NCI-H1417 treated with DMSO at 0.1 percent for 48 hours (cell line): ENCODE measurements at regions not wholly inside any gene's neighbourhood (a gene's known extent, or its start where the extent isn't known, plus 50 kb on each side); places are given as distances from the start of the nearest gene placed in this dataset.

Source experiments
- DNase-seq: peaks from one replicate; lab custom pipeline; 2025; lab: John Stamatoyannopoulos, UW

- no peak for DNase-seq
These were observed 198.3 kb upstream of the MID1 start for GRCh38 chrX:10818651-10819050.

DNA sequence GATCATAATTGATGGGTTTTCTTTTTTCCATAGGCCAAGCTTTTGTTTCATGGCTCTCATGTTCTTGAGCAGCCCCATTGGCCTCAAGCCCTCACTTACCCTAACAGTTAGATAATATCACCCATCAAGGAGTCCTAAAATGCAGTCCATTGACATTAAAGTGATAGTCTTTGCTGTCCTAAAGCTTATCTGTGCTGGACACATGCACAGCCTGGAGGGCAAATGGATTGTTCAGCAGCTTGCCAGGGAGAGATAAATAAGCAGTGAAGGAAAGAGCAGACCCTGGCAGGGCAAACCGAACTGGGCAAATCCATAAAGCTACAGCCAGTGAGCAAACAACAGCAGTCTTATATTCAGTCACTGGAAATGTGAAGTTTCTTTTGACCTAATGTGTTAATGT, 199.6 kb upstream of the MID1 start:
- no peak for DNase-seq

- no peak for DNase-seq
These were observed 200.9 kb upstream of the MID1 start for GRCh38 chrX:10821293-10821692.

- no peak for DNase-seq
These were observed 207.7 kb upstream of the MID1 start for GRCh38 chrX:10828036-10828435.

DNA sequence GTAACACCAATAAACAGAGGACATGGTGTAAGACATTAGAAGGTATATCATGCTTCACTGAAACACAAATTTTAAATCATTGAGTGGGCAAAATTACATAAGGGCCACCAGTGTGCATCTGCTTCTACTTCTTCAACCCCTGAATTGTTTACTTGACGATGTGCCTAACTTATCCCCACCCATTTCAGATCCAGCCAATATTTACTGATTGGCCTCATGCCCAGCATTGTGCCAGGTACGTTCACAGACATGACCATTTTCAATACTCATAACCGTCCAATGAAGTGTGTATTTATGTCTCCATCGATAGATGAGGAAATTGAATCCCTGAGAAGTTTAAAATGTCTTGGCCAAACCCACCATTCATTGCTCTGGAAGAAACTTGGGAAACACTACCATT, 208.3 kb upstream of the MID1 start:
- no peak for DNase-seq

DNA sequence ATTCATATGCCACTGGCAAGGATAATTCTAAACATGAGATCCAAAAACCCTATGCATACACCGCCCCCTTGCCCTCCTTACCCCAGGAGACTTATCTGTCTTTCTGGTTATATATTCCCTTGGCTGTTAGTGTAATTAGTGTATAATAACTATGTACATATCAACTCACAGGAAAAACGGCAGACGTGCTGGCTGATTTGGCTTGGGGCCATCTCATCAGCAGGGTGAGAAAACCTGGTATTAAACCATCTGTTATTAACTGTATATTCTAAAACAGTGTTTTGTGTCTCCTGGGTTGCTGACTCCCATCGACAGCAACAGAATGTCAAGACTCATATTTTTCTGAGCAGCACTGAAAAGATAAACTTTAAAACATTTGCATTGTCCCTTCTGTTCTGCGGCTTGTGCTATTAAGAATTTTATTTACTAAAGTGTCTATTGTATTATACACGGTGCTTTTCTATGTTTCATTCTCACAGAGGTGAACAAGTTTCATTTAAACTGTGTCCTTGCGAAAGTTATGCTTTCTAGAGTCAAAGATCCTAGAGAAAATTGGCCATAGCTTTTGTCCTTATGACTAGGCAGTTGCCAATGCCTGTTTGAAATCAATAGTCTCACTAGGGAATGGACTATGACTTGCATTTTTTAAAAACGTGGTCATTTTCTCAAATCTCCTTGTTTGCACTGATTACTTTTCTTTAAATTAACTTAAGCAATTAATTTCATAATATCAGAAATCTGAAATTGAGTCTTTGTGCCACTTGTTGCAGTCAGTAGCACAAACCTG, 211.5 kb upstream of the MID1 start:
- DNase-seq: peak; percentile 93

DNA sequence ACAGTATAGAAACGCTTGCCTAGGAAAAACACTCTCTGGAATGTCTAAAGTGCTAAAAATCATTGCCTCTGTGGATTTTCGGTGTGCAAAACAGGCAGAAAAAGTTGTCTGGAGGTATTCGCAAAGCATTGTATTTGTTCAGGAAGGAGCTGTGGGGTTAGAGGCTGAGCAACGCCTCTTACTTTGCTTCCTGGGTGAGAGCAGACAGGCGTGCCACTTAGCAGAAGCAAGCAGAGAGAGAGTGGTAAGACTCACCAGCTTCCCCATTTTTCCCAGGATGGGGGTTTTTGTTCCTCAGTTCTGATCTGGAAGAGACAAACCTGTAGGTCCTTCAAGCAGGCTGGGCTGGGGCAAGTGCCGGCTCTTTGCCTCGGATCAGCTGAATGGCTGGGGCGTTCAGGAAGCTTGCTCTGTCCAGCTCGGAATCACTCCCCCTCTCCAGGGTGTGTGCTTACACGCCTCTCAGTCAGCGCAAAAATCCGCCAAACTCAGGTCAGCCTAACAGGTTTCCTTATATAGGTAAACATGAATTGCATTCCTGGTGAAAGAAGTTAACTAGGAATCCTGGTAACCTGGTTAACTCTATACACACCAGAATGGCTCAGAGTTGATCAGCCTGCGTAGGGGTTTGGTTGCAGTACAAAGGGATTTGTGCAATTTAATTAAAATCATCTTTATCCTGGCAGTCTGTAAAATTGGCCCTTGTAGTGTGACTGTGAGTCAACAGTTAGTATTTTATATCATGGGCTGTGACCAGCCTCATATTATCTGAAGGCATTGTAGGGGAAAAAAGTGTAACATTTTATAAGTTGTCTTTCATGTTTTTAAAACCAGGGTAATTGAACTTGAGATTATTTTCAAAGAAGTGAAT, 213.1 kb upstream of the MID1 start:
- DNase-seq: no peak

- no peak for DNase-seq
These were observed 221.2 kb upstream of the MID1 start for GRCh38 chrX:10841579-10841978.

- DNase-seq: no peak
These were observed 222.3 kb upstream of the MID1 start for GRCh38 chrX:10842646-10843045.

- DNase-seq: no peak
These were observed 226.9 kb upstream of the MID1 start for GRCh38 chrX:10847333-10847732.

GRCh38 chrX:10851809-10852208, 231.4 kb upstream of the MID1 start:
- DNase-seq: no peak

GRCh38 chrX:10854594-10854993, 234.2 kb upstream of the MID1 start:
- no peak for DNase-seq

- DNase-seq: no peak
These were observed 235.5 kb upstream of the MID1 start for GRCh38 chrX:10855845-10856244.

DNA sequence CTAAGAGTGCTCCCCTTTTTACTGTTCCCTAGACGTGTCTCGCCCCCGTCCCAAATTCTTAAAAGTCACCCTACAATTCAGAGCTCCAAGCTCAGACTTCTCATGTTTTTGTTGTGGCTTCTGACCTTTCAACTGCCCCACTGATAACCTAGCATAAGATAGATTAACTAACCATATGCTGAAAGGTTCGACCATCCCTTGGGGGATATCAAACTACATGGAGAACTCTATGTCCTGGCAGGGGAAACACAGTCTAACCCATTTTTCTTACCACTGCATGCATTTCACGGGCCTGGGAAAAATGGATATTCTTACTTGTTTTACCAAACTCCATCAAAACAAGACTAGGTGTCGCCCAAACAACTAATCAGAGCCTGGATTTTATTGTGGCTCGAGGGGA, 236.4 kb upstream of the MID1 start:
- DNase-seq: no peak

DNA sequence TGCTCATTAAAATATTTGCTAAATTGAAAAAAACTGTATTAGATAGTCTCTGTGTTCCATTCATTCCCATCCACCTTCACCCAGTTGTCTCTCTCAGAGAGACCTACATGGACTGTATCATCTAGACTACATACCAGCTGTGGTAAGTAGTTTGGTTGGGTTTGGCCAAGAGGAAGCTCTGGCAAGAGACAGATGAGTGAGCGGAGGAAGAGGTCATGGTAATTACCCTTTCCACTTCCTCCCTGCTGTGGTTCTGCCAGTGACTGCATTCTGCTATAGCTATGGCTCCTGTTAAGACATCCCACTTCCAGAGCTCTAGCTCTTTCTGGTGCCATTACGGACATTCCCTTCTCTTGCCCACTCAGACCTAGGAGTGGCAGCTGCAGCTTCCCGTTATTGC, 239.0 kb upstream of the MID1 start:
- no peak for DNase-seq

DNA sequence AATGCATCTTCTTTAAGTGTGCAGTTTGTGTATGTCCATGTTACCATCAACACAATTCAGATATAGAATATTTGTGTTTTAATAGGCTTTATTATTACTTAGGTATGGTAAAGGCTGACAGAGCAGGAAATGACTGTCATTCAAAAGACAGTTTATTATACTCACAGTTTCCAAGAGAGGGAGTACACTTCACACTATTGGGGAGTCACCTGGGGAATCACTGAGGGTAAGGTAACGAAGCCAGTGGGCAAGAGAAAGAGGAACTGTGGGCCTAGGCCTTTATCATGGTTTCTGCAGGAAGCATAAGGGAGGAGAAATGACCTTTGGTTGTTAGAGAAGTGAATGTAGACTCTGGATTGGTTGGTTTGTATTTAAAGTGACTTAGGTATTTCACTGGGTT, 235.1 kb upstream of the HCCS start:
- no peak for DNase-seq

GRCh38 chrX:10882484-10882883, 228.6 kb upstream of the HCCS start:
- no peak for DNase-seq

- DNase-seq: no peak
These were observed 226.9 kb upstream of the HCCS start for GRCh38 chrX:10884246-10884645.

DNA sequence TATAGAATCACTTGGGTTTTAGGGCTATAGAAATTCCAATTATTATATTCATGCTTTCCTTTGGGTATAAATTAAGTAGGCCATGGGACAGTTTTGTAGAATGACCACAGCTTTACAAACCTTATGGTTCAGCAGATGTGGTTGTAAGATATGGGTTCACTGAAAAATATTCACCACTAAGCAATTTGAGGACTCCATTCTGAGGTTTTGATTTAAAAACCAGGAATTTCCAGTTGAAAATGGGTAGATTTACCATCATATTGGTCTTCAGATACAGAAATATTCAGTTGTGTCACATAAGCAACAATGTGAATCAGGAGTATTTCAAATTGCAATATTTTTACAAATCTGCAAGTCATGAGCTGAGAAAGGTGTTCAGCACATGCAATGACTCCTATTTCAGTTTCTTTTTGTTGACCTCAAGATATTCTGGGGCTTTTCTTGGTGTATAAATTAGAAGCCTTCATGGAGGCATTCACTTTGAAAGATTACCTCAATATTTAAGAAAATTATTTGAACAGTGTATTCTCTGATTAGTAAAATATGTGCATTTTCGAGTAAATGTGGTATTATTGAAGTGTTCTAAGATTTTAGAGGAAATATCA, 218.4 kb upstream of the HCCS start:
- no peak for DNase-seq

- DNase-seq: no peak
These were observed 217.8 kb upstream of the HCCS start for GRCh38 chrX:10893366-10893765.

- no peak for DNase-seq
These were observed 217.2 kb upstream of the HCCS start for GRCh38 chrX:10893976-10894375.

DNA sequence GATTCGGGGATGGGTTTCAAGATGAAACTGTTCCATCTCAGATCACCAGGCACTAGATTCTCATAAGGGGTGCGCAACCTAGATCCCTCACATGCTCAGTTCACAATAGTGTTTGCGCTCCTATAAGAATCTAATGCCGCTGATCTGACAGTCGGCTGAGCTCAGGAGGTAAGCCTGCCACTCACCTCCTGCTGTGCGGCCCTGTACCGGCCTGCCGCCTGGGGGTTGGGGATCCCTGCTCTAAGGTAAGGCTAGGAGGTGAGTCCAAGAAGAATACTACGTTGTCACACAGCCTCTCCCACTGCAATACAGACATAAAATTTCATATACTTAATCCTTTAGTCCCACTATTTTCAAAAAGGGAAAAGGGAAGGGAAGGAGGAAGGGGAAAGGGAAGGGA, 213.4 kb upstream of the HCCS start:
- DNase-seq: no peak
